ENCODE measurements at regions not wholly inside any gene's neighbourhood (a gene's known extent, or its start where the extent isn't known, plus 50 kb on each side); places are given as distances from the start of the nearest gene placed in this dataset.
"Not testable (repeated sequence)": the region's sequence is repeated elsewhere in the genome, so short reads cannot be mapped to it uniquely, and the experiment has no call there.

DNA sequence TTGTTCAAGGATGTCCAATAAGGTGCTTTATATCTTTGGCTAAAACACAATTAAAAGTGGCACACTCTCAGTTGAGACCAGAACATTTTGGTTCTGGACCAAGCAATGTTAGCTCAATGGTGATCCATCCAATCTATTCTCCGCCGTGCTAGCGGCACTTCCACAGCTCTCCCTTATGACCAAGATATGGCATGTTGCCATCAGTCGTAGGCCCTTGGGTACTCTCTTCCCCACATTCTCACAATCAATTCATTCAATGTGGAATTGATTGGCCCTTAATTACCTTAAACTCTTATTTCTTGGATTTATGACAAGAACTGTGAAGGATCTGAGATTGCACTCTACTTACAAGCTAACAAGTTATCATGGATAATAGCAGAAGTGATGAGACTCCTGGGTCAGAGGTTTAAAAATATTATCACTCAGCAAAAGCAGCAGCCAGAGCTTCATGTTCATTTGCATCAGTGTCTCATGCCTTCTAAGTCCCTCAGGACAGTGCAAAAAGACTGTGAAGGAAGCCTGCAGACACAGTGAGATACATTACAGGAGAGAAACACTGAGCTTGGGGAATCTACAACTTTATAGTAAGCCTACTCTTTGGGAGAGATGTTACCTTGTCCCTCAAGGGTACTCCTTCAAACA lies 80.0 kb upstream of the ARG1 start:
- no peak for DNase-seq (ENCODE audit: low read depth, low spot score)

DNA sequence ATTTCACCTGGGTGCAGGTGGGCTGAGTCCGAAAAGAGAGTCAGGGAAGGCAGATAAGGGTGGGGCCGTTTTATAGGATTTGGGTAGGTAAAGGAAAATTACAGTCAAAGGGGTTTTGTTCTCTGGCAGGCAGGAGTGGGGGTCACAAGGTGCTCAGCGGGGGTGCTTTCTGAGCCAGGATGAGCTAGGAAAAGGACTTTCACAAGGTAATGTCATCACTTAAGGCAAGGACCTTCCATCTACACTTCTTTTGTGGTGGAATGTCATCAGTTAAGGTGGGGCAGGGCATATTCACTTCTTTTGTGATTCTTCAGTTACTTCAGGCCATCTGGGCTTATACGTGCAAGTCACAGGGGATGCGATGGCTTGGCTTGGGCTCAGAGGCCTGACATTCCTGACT lies 68.6 kb upstream of the ARG1 start:
- DNase-seq (ENCODE audit: low read depth, low spot score), result not testable (repeated sequence)

DNA sequence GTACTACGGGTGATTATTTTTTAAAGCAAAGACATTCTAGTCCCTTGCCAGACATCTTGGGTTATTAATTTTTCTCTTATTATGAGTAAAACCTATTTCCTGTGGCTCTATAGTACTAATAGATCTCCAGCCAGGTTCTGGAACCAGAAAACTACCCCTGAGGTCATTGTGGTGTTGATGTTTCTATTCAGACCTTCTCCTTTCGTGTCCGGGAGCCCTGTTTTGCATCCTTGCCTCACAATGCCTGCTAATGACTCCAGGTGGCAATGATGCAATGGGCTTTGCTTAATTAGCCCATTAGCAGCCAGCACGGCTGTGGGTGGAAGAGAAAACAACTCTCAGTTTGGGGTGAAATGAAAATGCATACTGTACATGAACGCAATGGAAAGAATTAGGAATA lies 62.9 kb upstream of the ARG1 start:
- no peak for DNase-seq (ENCODE audit: low read depth, low spot score)

DNA sequence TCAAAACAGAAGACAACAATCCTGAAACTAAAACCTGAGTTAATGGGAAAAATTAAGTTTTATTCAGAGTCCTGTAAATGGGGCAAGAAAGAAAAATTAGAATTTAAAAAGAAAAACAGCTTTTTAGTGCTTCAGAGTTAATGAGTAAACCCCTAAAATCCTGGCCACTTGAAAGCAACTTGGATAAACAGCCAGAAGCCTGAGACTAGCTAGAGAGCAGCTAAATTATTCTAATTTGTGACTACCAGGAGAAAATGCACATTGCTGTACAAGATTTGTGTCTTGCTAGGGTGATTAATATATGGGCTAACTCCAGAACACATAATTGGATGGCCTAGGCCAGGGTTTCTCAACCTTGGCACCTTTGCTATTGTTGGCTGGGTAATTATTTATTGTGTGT lies 62.4 kb upstream of the ARG1 start:
- DNase-seq (ENCODE audit: low read depth, low spot score), result no peak

DNA sequence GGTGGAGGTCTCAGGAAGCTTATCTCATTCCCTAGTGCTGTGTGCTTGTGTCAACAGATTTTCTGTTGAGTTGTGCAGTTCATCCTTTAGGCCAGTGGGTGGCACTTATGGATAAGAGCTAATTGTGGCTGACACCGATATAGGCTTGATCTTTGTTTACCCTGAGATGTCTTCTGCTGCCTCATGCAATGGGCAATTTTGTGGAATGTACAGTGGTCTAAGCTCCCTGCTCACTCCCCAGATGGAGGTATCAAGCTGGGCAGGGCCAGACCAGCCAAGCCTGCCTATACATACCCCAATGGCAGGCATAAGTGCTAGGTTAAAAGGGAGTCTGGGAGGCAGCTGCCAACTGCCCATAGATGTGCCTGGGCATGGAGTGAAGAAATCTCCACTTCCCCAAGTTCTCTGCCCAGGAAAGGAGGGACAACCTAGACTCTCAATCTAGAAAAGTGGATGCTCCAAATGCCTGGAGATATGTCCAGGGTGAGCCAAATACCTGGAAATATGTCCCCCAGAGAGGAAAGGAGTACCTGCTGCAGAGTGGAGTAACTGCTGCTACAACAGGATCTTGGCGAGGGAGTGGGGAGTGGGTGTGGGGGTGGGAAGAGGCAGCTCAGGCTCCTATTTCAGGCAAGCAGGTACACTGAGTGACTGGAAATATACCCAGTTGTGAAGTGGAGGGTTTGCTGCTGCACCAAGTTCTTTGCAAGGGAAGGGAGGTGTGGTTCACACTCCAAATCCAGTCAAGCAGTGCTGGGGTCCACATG lies 53.2 kb upstream of the ARG1 start:
- DNase-seq (ENCODE audit: low read depth, low spot score), result no peak
